GM19438 (cell line): ENCODE measurements at regions not wholly inside any gene's neighbourhood (a gene's known extent, or its start where the extent isn't known, plus 50 kb on each side); places are given as distances from the start of the nearest gene placed in this dataset.

Source experiments
- ATAC-seq: cut with Tn5 transposase; IDR thresholded peaks from one replicate; pipeline ENCODE4 v1.9.1; 2021; ENCODE audit warnings: low read depth; ENCODE audit not compliant: unreplicated experiment

DNA sequence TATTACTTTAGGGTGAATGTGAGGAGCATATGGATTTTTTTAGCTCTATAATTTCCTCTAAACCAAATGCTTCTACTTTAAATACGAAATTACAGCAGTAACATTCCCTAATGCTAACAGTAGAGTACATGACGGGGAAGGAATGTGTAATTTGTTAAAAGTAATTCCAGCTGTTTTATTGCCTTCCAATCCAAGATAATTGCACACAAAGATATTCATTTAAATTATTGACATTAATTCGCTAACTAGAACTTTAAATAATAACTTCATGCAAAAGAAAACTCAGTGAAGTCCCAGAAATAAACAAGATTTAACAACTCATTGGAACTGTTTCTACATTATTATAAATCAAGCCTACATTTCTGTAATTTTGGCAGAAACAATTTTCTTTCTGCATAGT is 261.4 kb upstream of the CFAP20DC start:
- ATAC-seq, result no peak

DNA sequence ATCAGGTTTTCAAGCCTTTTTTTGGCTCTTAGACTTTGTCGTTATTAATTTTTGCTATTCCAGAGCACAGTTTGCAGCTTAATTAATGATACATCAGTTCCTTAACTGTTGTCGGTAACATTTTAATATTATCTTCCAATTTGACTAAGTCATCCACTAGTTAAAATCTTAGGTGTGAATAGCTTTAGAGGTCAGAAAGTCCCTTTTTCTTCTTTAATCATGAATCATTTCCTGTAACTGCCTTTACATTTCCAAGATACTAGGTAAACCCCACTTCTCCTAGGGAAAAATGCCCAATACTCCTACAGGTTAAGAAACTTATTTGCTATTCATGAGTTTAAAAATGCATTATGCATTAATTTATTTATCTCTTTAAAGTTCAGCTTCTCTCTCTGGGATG is 260.9 kb upstream of the CFAP20DC start:
- ATAC-seq, result no peak

DNA sequence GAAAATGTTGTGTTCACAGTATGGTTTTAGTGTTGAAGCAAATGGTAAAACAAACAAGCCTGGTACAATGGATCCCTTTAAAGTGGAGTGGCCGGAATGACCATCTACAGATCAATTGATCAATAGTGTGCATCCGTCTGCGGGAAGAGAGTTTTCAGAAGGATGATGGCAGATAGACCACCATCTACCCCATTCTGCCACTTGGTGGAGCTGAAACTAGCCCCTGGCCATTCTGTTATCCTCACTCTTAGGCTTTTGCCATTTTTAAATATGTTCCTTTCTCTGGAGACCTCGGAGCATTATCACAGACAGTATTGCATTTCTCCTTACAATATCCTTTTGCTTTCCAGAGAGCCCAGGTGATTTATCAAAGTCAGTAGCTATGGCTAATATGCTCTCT is 258.9 kb upstream of the CFAP20DC start:
- ATAC-seq, result no peak

DNA sequence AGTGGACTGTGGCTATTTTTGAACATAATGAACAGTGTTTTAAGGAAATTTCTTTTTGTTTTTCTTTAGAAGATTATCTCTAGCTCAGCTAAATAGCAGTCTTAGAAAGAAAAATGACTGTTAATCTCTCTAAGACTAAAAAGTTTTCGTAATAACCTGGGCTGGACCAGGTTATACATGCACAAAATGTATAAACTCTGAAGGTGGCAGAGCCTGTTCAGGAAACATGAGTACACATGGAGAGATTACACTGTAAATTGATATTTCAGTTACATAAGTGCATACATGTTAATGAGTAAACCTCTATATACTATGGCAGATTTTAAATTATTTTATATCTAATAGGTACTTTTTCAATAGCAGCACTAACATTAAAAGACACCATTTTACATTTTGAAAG is 258.2 kb upstream of the CFAP20DC start:
- no peak for ATAC-seq

DNA sequence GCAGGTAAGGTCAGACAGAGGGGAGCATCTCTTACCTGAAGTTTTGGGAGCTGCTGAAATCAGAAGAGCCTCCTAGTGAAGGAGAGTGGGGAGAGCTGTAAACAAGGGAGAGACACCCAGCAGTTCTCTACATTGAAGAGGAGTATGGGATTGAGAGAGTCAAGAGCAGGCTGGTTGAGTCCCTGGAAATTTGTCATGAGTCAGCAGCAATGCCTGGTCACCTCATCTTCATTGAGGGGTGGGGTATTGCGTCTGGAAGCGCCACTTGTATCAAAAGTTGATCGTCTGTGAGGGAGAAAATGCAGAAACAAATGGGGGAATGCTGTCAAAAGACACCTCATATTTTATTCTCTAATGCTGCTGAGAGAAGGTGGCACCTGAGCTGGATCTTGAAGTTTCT is 256.6 kb upstream of the CFAP20DC start:
- ATAC-seq, result no peak

DNA sequence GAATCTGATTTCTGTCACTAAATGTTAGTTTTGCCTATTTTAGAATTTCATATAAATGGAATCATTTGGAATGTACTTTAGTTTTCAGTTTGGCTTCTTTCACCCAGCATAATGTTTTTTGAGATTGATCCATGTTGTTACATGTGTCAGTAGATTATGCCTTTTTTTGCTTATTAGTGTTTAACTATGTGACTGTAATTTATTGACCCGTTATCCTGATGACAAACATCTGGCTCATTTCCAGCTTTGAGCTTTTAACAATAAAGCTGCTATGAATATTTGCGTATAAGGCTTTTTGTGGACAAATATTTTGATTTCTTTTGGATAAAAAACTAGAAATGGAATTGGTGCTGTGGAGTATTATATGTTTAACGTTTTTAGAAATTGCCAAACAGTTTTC is 254.5 kb upstream of the CFAP20DC start:
- ATAC-seq, result no peak

DNA sequence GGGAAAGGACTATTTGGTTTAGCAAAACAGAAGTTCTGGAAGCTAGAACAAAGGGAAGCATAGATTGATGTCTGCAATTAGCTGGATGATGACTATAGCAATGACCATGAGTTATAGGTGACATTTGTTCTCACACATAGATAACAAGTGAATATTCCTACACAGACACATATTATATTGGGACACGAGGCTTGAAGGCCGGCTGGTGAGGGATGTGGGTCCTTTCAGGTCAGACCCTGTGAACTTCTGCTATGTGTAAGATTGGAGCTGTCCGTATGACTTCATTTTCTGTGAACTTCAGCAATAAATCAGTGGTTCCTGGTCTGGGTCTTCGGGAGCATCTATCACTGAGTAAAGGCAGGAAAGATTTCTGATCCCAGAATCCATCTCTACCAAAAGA is 253.6 kb upstream of the CFAP20DC start:
- no peak for ATAC-seq

DNA sequence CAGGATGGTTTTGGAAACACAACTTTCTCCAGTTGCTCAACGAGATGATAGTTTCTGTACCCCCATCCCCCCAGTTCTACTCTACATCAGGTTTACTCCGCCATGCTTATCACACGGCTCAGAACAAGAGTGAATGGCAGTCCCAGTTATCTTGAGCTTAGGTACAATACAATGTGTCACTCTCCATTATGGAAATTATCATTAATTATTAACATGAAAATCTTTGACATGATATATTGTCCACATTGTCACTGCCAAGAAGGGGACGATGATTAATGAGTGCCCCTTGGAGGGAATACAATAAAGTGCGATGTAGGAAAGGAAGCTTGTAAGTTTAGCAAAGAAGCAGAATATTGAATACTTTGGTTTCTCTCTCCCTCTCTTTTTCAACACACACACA is 252.6 kb upstream of the CFAP20DC start:
- no peak for ATAC-seq

DNA sequence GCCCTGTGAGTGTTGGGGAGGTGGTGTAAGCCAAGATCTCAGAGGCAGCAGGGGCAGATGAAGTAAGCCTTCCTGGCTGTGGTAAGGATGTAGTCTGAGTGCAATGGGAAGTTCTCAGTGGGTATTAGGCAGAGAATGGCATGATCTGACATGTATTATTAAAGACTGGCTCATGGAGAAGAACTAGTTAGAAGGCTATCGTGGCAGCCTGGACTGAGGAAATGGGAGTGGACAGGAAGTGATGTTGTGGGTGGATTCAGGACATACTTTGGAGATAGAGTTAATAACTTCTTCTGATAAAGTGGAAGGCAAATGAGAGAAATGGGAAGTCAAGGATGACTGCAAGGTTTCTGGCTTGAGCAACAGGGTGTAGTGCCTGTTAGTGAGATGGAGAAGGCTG is 250.9 kb upstream of the CFAP20DC start:
- ATAC-seq, result no peak

DNA sequence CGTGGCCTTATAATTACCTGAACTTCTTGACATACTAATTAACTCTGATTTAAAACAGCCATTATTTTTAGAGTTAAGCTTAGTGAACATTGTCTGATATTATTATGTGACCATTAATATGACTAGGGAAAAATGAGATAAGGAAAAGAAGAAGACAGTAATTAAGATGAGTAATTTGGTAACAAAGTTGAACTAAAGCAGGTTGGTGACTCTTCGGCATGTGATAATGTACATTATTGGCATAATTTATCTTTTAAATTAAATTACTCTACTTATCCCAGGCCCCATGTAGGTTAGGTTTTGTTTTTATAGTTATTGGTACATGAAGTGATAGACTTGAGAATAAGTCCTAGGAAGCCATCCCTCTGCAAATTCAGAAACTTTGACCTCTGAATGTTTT is 249.7 kb upstream of the CFAP20DC start:
- ATAC-seq, result no peak

DNA sequence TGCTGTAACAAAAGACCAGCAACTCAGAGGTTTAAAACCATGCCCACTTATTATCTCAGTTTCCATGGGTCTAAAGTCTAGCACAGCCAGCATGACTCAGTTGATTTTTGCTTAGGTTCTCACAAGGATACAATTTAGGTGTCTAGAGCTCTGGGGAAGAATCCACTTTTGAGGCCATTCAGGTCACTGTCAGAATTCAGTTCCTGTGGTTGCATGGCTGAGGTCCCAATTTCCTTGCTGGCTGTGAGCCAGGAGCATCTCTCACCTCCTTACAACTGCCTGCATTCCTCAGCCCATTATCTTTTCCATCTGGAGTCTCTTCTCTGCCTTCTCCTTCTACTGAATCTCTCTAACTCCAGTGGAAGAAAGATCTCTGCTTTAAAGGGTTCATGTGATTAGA is 240.5 kb upstream of the CFAP20DC start:
- ATAC-seq, result no peak

DNA sequence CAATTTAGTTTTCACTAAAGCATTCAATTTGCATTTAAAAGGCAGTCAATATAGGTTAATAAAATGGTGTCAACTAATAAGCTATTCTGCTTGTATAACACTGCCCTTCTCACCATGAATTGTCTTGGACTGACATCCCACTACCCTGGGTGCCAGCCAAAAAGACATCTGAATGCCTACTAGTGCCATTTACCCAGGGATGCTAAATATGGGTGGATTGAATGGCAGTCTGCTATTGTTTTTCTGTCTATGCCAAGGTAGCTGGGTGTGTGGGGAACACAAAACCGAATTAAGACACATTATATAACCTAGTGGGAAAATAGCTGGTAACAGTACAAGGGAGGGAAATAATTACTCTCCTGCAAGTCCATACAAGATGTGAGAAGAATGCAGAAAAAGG is 240.0 kb upstream of the CFAP20DC start:
- no peak for ATAC-seq

DNA sequence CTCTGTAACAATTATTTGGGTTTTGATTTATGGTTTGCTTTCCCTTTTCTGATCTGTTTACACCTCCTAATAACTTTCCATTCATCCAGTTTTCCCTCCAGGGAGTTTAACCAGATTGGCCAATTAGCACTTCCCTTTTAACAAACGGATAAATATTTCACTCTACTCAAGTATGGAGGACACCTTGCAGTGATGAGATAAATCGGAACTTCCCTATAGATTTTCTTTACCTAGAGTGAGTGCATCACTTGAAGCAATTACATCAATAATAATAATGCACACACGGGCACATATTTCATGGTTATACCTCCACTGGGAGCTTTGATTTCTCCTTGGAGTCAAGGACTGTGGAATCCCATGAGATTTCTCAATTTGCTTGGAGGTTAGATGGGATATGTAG is 239.1 kb upstream of the CFAP20DC start:
- ATAC-seq, result no peak

DNA sequence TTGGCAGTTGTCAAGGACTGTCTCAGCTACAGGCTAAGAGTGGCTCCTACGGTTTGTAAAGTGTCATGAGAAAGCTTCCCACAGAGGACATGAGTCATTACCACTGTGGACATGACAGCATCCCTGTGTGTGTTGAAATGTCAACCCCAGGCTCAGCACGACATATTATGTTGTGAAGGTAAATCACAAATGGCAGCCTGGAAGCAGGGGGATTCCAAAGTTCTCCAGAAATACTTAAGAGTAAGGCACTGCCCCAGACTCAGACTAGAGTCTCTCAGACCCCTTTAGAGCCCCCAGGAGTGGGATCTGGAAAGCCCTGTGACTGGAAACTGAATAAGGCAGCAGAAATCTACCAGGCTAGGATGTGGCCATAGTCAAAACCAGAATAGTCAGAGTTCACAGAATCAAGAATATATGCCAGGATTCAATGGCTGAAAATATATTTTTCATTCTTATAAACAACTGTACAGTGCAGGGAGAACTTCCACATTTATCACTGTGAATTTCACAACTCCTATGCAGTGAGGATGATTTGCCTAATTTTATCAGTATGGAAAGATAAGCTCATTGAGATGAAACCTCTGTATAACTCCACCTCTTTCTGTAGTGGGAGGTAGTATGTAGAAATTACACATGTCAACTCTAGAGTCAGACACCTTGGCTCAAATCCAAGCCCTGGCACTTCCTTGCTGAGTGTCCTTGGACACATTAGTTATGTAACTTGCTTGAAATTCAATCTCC is 237.1 kb upstream of the CFAP20DC start:
- ATAC-seq, result no peak

DNA sequence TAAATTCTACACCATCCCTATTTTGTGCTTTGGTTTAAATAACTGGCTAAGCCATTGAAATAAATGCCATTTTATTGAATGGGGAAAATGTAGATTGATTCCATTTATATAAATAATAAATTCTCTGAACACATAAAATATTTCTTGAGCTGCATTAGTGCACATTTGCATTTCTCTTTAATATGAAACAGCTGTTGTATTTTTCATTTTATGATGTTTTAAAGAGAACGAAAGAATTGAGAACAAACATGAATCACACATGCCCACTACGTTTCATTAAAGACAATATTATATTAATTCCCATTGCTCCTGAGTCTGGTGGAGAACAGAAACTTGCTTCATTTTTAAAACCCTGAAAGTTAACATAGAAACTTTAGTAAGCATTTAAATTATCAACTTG is 235.7 kb upstream of the CFAP20DC start:
- ATAC-seq, result no peak

DNA sequence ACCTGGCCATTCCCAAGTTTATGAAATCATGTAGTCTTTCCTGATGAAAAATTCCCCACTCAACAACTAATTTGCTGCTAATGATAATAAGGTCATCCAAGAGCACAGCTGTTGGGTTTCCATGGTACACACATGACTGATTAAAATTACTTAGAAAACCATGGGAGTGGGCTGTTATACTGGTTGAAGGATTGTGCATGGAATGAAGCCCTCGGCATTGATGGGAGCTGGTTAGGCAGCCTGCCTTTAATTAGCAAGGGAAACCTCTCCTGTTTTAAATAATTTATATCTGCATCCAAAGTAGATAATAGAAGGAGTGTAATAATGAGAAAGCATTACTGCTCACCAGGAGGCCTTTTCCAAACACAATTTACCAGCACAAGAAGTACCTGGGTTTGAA is 235.1 kb upstream of the CFAP20DC start:
- ATAC-seq, result no peak

DNA sequence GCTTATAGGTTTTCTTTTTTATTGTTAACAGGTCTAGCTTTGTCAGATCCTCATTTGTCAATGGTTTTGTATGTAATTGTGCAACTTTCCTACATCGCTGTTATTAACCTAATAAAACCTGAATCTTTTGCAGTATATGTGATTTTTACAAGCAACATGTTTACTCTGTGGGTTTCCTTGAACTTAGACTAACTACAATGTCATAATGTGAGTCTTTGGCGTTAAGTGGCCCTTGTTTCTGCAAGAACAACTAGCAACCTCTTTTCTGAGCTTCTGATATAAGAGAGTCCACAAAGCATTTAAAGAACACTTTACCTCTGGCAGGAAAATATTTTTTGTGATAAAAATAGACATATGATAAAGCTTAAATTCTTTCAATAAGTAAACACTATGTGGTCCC is 230.3 kb upstream of the CFAP20DC start:
- no peak for ATAC-seq

DNA sequence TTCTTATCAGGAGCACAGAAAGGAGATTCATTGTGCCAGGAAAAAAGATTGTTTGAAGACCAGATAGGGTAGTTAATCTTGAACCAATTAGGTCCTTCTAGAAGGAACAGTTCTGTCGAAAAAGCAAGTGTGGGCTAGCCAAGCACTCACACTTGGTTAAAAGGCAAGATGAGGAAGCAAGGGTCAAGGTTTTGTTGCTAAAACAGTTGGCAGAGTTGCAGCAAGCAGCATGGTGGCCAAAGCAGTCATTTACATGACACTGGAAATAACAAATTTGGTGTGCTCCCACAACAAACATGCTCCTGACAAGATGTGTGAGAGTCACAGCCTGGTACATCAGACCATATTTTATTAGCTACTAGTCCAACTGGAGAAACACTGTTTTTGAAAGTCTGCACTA is 228.0 kb upstream of the CFAP20DC start:
- no peak for ATAC-seq

DNA sequence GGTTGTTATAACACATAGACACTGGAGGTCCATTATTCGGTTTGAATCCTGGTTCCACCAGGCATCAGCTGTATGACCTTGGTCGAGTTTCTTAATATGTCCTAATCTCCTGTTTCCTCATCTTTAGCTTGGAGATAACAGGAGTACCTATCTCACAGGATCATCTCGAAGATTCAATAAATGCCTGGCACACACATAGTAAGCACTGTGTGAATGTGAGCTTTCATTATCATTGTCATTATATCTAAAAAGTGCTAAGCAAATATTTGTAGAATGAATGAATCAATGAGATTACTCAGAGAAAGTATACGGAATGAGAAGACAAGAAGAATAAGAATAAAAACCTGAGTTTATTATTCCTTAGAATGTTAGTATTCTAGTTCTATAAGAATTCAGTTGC is 227.4 kb upstream of the CFAP20DC start:
- ATAC-seq, result no peak

DNA sequence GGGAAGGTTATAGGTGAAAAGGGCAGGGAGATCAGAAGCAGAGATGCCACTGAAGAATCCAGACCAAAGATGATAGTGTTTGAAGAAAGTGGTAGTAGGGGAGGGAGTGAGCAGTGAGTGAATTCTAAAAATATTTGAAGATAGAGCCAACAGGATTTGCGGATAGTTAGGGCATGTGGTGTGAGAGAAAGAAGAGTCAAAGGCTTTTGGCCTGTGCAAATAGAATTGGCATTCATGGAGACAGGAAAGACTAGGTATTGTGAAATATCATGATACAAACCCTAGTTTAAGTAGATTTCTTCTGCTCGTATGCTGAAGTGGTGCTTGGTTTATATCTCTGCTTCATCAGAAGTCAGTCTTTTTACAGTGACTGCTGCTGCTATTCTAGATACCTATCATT is 224.2 kb upstream of the CFAP20DC start:
- no peak for ATAC-seq

DNA sequence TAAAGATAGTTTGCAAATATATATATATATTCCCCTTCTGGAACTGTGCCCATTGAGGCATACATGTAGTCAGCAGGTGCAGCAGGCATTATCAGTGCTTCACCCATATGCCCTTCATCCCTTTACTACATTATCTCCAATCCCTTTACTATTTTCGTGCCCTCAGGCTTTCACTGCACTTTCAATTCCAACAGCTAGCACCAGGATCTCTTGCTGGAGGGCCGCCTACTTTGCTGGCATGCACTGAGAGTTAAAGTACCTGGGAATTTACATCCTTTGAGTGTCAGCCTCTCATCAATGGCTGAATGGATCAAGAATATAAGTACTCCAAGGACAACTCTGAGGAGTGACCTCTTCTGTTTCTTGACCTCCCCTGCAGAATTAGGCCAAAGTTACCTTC is 222.1 kb upstream of the CFAP20DC start:
- no peak for ATAC-seq

DNA sequence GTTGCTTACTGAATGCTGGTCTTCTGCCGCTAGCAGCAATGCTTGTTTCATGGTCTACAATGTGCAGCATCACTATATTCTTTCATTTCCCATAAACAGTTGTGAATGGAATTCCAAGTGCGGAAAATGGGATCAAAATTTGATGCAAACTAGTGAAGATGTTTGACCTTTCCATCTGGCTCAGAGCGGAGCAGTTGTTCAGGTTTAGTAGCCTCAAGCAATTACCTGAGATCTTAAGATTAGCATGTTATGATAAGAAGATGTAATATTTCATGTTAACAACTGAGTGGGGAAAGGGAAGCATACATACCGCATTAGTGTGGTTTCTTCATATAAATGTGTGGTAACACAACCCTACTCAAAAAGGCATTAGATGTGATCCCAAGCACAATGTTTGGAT is 221.1 kb upstream of the CFAP20DC start:
- no peak for ATAC-seq

DNA sequence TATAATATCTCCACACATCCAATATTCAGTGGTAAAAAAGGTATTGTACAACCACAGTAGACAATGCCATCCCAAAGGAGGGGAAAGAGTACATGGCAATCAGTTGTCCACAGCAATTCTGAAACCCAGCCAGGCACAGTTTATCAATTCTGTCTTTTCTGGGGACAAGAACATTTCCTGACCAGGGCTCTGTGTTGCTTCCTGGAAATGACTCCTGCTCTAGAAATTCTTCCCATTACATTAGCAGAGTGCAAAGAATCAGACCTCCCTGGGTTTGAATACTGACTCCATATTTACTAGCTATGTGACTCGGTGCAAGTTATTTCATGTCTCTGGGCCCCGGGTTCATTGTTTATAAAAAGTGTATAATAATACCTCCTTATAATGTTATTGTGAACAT is 220.4 kb upstream of the CFAP20DC start:
- no peak for ATAC-seq
